HEK293T (cell line): ENCODE measurements at regions not wholly inside any gene's neighbourhood (a gene's known extent, or its start where the extent isn't known, plus 50 kb on each side); places are given as distances from the start of the nearest gene placed in this dataset.

Experiments
- BHLHE40 ChIP-seq: fragments of 450-650 bp; IDR thresholded peaks from 2 replicates; pipeline ENCODE4 v1.6.1; 2016; ENCODE audit warnings: mild to moderate bottlenecking, moderate library complexity, borderline replicate concordance
- ELF4 ChIP-seq: fragments of 450-650 bp; IDR thresholded peaks from 2 replicates; pipeline ENCODE4 v1.6.1; 2017; ENCODE audit warnings: antibody characterized with exemption
- FOXM1 ChIP-seq: fragments of 450-650 bp; IDR thresholded peaks from 2 replicates; pipeline ENCODE4 v1.6.1; 2017; ENCODE audit warnings: mild to moderate bottlenecking, borderline replicate concordance
- NFRKB ChIP-seq: fragments of 450-650 bp; IDR thresholded peaks from 2 replicates; pipeline ENCODE4 v1.6.1; 2016; ENCODE audit warnings: mild to moderate bottlenecking, moderate library complexity
- SP1 ChIP-seq: fragments of 450-650 bp; IDR thresholded peaks from 2 replicates; pipeline ENCODE4 v1.6.1; 2017
- TARDBP ChIP-seq: fragments of 450-650 bp; IDR thresholded peaks from 2 replicates; pipeline ENCODE4 v1.6.1; 2016
- ZNF384 ChIP-seq: fragments of 450-650 bp; IDR thresholded peaks from 2 replicates; pipeline ENCODE4 v1.6.1; 2016

GRCh38 chr4:4704267-4704666 lies 155.2 kb upstream of the MSX1 start:
- TF ChIP-seq BHLHE40, result no peak
- TF ChIP-seq NFRKB, result no peak
- no peak for TF ChIP-seq TARDBP
- no peak for TF ChIP-seq SP1
- TF ChIP-seq ELF4, result no peak
- no peak for TF ChIP-seq FOXM1
- no peak for TF ChIP-seq ZNF384
